ENCODE measurements at regions not wholly inside any gene's neighbourhood (a gene's known extent, or its start where the extent isn't known, plus 50 kb on each side); places are given as distances from the start of the nearest gene placed in this dataset.

- peak overlapping the region; percentile 79 for H3K27ac ChIP-seq
- CTCF ChIA-PET: interaction anchor here (0.6 to 0.9 kb wide), 2 partner anchors 36 to 148 kb away, joined by 3 read pairs; no protein-coding TSS in a partner anchor
- POLR2A ChIA-PET (ENCODE audit: low non-redundant PET): no interaction called here
These were observed 150.3 kb upstream of the MCTP2 start for GRCh38 chr15:94080989-94081605.

DNA sequence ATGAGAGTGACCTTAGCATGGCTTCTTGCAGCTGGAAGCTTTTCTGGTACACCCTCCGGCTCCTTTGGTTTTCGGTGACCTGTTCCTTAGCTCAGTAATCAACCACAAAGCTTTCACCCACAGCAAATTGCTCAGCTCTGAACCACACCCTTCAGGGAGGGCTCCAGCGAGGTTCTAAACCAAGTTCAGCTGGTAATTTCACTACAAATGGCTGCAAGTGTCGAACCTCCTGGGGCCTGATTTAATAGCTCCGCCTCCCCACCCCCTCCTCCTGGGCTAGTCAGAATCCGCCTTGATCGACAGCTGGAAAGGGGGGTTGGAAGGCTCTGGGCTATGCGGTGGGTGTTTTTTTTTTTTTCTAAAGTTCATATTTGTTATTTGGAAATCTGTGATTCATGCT lies 150.9 kb upstream of the MCTP2 start:
- POLR2A ChIA-PET (ENCODE audit: low non-redundant PET): no interaction called here
- TF ChIP-seq, protein P1, sequence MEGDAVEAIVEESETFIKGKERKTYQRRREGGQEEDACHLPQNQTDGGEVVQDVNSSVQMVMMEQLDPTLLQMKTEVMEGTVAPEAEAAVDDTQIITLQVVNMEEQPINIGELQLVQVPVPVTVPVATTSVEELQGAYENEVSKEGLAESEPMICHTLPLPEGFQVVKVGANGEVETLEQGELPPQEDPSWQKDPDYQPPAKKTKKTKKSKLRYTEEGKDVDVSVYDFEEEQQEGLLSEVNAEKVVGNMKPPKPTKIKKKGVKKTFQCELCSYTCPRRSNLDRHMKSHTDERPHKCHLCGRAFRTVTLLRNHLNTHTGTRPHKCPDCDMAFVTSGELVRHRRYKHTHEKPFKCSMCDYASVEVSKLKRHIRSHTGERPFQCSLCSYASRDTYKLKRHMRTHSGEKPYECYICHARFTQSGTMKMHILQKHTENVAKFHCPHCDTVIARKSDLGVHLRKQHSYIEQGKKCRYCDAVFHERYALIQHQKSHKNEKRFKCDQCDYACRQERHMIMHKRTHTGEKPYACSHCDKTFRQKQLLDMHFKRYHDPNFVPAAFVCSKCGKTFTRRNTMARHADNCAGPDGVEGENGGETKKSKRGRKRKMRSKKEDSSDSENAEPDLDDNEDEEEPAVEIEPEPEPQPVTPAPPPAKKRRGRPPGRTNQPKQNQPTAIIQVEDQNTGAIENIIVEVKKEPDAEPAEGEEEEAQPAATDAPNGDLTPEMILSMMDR (conservative IDR thresholded peaks at IDR 0.05; ENCODE audit: low read depth): no peak
- peak; percentile 96 for DNase-seq (ENCODE audit: low spot score)
- CTCF ChIA-PET: interaction anchor here (0.6 kb wide), 1 partner anchor 149 kb away, joined by 3 read pairs; no protein-coding TSS in a partner anchor
- peak overlapping the region; percentile 79 for H3K27ac ChIP-seq

More at GRCh38 chr15:94080989-94081605, 150.3 kb upstream of the MCTP2 start:
- DNase-seq (ENCODE audit: low spot score): no peak
- TF ChIP-seq, protein P1 (conservative IDR thresholded peaks at IDR 0.05; ENCODE audit: low read depth): no peak

DNA sequence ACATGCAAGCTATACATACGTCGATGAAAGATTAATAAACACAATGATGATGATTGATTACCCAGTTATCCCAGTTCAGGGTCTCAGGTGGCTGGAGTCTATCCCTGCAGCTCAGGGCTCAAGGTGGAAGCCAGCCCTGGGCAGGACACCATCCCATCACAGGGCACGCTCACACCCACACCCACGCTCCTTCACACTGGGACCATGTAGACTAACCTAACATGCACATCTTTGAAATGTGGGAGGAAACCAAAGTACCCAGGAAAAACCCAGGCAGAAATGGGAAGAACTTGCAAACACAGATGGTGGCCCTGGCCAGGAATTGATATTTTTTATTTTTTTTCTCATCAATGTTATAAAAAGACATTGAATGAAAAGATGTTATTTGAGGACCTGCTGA lies 151.4 kb upstream of the MCTP2 start:
- DNase-seq (ENCODE audit: low spot score): no peak
- TF ChIP-seq, protein P1 (conservative IDR thresholded peaks at IDR 0.05; ENCODE audit: low read depth): no peak
- H3K27ac ChIP-seq: peak overlapping the region; percentile 79
- ChIA-PET POLR2A (ENCODE audit: low non-redundant PET) (no interaction called here), CTCF (interaction anchor here (0.6 kb wide), 1 partner anchor 83 kb away, joined by 3 read pairs; no protein-coding TSS in a partner anchor)

- H3K27ac ChIP-seq: peak overlapping the region; percentile 79
- TF ChIP-seq, protein P1 (conservative IDR thresholded peaks at IDR 0.05; ENCODE audit: low read depth): no peak
- no peak for DNase-seq (ENCODE audit: low spot score)
- POLR2A ChIA-PET (ENCODE audit: low non-redundant PET): no interaction called here
- CTCF ChIA-PET: interaction anchor here (0.6 kb wide), 1 partner anchor 83 kb away, joined by 3 read pairs; no protein-coding TSS in a partner anchor
These were observed 151.9 kb upstream of the MCTP2 start for GRCh38 chr15:94079459-94079858.

DNA sequence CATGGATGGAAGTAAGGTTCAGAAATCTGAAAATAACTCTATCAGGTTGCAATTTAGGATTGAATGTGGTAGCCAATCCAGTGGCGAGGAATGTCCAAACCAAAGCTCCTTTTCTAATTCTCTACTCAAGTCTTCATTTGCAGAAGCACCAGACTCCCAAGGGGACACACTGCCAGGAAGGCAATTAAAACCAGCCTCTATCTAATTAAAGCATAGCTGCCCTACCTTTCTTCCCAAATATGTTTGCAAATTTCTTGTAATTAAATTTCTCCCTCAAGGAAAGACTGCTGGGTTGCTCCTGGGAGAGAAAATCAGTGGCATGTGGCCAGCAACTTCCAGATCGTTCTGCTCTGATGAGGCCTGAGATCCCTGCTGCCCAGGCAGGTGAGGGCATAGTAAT lies 153.4 kb upstream of the MCTP2 start:
- TF ChIP-seq, protein P1 (conservative IDR thresholded peaks at IDR 0.05; ENCODE audit: low read depth): no peak
- ChIA-PET POLR2A (ENCODE audit: low non-redundant PET) (no interaction called here), CTCF (interaction anchor here (0.6 kb wide), 1 partner anchor 191 kb away, joined by 4 read pairs; no protein-coding TSS in a partner anchor)
- DNase-seq (ENCODE audit: low spot score): no peak
- no peak overlapping the region for H3K27ac ChIP-seq

DNA sequence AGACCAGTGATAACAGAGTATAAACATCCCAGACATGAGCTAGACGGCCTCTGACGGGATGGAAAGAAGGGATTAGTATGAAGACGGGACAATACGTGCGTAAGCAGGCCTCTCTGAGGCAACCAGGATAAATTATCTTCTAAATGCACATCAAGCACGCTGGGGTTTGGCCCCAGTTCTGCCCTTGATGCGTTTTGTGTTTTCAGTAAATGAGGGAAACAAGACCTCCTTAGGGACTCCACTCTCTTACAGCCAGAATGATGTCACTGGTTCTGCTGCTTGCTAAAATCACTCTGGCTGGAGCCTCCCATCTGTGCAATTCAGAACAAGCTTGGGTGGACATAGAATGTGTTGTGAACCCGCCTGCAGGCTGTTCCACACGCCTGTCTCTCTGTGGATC lies 156.0 kb upstream of the MCTP2 start:
- DNase-seq (ENCODE audit: low spot score): no peak
- ChIA-PET CTCF (no interaction called here), POLR2A (ENCODE audit: low non-redundant PET) (no interaction called here)
- TF ChIP-seq, protein P1 (conservative IDR thresholded peaks at IDR 0.05; ENCODE audit: low read depth): no peak
- H3K27ac ChIP-seq: no peak overlapping the region

Measured in RWPE1 (cell line).